Adipocyte (in vitro differentiated cells): ENCODE measurements at regions not wholly inside any gene's neighbourhood (a gene's known extent, or its start where the extent isn't known, plus 50 kb on each side); places are given as distances from the start of the nearest gene placed in this dataset.

ENCODE experiments used
- DNase-seq: peaks from one replicate; pipeline ENCODE4 v3.0.0-alpha.2; 2015; ENCODE audit warnings: low read depth
- H3K27me3 ChIP-seq: replicated peaks from 2 replicates; pipeline ENCODE4 v1.7.0; 2013; ENCODE audit warnings: mild to moderate bottlenecking, low read length, moderate library complexity; ENCODE audit not compliant: control insufficient read depth, insufficient read depth
- H3K36me3 ChIP-seq: 2 replicates; pipeline ENCODE4 v1.7.0; 2013; ENCODE audit warnings: low read length, mild to moderate bottlenecking, moderate library complexity; ENCODE audit not compliant: control insufficient read depth, insufficient read depth, severe bottlenecking
- H3K4me1 ChIP-seq: 2 replicates; pipeline ENCODE4 v1.7.0; 2013; ENCODE audit warnings: mild to moderate bottlenecking, low read length, moderate library complexity; ENCODE audit not compliant: control insufficient read depth, insufficient read depth
- H3K4me3 ChIP-seq: 2 replicates; pipeline ENCODE4 v1.7.0; 2013; ENCODE audit warnings: mild to moderate bottlenecking, low read length, moderate library complexity
- H3K9ac ChIP-seq: 2 replicates; pipeline ENCODE4 v1.7.0; 2013; ENCODE audit warnings: mild to moderate bottlenecking, low read length, moderate library complexity
- H3K9me3 ChIP-seq: 2 replicates; pipeline ENCODE4 v1.7.0; 2013; ENCODE audit warnings: mild to moderate bottlenecking, low read length, moderate library complexity; ENCODE audit not compliant: control insufficient read depth

DNA sequence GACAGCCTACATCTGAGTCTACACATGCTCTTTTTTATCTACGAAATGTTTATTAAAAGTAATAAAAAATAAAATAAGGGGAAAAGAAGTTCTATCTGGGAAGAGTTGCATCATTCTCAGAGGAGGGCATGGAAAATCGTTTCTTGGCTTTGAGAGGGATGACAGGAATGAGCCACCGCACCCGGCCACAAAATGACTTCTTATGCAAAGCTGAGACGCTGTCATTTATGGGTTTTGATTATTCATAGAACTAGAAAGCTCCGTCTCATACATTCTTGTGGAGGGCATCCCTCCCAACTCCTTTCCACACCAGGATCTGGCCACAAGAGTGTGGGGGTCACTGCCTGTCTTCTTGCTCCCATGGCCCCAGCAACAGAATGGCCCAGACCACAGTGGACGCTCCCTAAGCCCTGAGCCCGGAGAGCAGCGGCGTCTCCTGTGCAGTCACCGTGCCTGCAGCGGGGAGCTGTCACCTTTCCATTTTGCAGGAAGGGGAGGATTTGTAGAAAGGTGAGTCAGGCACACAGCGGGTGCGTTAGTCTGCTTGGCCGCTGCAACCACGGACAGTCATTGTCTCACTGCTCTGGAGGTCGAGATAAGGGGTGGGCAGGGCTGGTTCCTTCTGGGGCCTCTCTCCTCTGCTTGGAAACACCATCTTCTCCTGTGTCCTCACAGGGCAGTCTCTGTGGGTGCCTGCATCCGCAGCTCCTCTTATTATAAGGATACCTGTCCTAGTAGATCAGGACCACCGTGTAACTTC is 1388.7 kb downstream of the BRD1 start:
- no peak overlapping the region for H3K9ac ChIP-seq

GRCh38 chr22:48438096-48438495 is 1389.6 kb downstream of the BRD1 start:
- Histone ChIP-seq H3K36me3 (no peaks in the 10 kb centered on the region), H3K4me1 (no peaks in the 10 kb centered on the region), H3K27me3 (peaks cover 5% of the 10 kb centered on the region), H3K9me3 (no peaks in the 10 kb centered on the region), H3K9ac (no peak overlapping the region), H3K4me3 (no peak overlapping the region)
- no peak for DNase-seq

More for the DNA sequence above, 1388.7 kb downstream of the BRD1 start:
- no peaks in the 10 kb centered on the region for H3K36me3 ChIP-seq
- no peak overlapping the region for H3K4me3 ChIP-seq
- no peak for DNase-seq
- peaks cover 5% of the 10 kb centered on the region for H3K27me3 ChIP-seq
- H3K9me3 ChIP-seq, result no peaks in the 10 kb centered on the region
- no peaks in the 10 kb centered on the region for H3K4me1 ChIP-seq

- Histone ChIP-seq H3K4me1 (no peaks in the 10 kb centered on the region), H3K9ac (no peak overlapping the region), H3K4me3 (no peak overlapping the region), H3K27me3 (peaks cover 5% of the 10 kb centered on the region), H3K36me3 (no peaks in the 10 kb centered on the region), H3K9me3 (no peaks in the 10 kb centered on the region)
- DNase-seq, result no peak
Observed at GRCh38 chr22:48436201-48436931, 1391.3 kb downstream of the BRD1 start.

DNA sequence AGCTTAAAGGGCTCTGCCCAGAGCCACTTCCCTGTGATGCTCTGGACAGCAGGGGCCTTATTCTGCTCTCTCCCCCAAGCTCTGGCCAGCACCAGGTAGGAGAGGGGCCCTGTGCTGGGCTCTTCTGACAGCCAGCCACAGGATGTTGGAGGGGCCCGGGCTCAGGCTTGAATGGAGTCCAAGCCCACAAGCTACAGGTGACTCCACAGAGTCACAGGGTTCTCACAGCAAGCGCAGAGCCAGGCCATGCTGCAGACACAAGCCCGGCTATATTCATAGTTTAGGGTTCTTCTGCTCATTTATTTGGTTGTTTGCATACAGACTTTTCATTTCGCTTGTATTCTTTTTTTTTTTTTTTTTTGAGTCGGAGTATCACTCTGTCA is 1392.8 kb downstream of the BRD1 start:
- no peaks in the 10 kb centered on the region for H3K36me3 ChIP-seq
- no peaks in the 10 kb centered on the region for H3K9me3 ChIP-seq
- no peak for DNase-seq
- H3K4me1 ChIP-seq, result no peaks in the 10 kb centered on the region
- no peak overlapping the region for H3K9ac ChIP-seq
- peaks cover 5% of the 10 kb centered on the region for H3K27me3 ChIP-seq
- H3K4me3 ChIP-seq, result no peak overlapping the region

- H3K9ac ChIP-seq, result no peak overlapping the region
- no peak for DNase-seq
- peaks cover 5% of the 10 kb centered on the region for H3K27me3 ChIP-seq
- H3K9me3 ChIP-seq, result no peaks in the 10 kb centered on the region
- no peak overlapping the region for H3K4me3 ChIP-seq
- no peaks in the 10 kb centered on the region for H3K36me3 ChIP-seq
- H3K4me1 ChIP-seq, result no peaks in the 10 kb centered on the region
Observed at GRCh38 chr22:48434156-48434867, 1393.4 kb downstream of the BRD1 start.

- H3K36me3 ChIP-seq, result no peaks in the 10 kb centered on the region
- H3K9me3 ChIP-seq, result no peaks in the 10 kb centered on the region
- no peak for DNase-seq
- H3K9ac ChIP-seq, result no peak overlapping the region
- no peaks in the 10 kb centered on the region for H3K4me1 ChIP-seq
- H3K4me3 ChIP-seq, result no peak overlapping the region
- H3K27me3 ChIP-seq, result peaks cover 5% of the 10 kb centered on the region
Observed at GRCh38 chr22:48433647-48434046, 1394.0 kb downstream of the BRD1 start.

- Histone ChIP-seq H3K4me1 (no peaks in the 10 kb centered on the region), H3K36me3 (no peaks in the 10 kb centered on the region), H3K4me3 (no peak overlapping the region), H3K27me3 (peaks cover 5% of the 10 kb centered on the region), H3K9me3 (no peaks in the 10 kb centered on the region), H3K9ac (no peak overlapping the region)
- peak; percentile 0 for DNase-seq
Observed at GRCh38 chr22:48432781-48433518, 1394.7 kb downstream of the BRD1 start.

DNA sequence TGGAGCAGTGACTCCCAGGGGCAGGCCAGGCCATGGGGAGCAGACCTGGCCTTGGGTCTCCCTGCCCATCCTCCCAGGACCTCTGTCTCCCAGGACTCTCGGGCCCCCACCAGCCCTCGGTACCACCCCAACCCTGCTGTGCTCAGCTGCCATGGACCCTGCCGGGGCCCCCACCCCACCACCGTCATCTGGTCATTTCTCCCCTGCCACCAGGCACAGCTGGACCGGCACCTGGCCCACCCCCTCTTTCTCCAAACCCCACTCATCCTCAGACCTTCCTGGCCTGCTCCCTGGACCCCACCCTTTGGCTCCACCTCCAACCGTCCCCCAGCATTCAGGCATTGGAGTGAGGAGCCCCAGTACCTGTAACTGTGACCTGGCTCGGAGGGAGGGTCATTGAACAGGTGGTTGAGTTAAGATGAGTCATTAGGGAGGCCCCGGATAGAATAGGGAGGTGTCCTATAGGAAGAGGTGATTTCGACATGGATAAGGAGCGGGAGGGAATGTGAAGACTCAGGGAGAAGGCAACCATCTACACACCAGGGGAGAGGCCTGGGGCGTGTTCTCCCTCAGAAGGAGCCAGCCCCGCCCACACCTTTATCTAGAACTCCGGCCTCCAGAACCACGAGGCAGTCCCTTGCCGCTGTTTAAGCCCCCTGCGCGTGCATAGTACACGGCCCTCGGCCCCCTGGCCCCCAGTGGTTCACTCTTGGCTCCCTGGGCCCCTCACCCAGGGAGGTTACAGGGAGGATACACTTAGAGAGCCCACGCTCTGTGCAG is 1395.9 kb downstream of the BRD1 start:
- Histone ChIP-seq H3K9me3 (no peaks in the 10 kb centered on the region), H3K4me1 (no peaks in the 10 kb centered on the region), H3K36me3 (no peaks in the 10 kb centered on the region), H3K4me3 (no peak overlapping the region), H3K27me3 (no peaks in the 10 kb centered on the region), H3K9ac (no peak overlapping the region)
- DNase-seq, result no peak

GRCh38 chr22:48431014-48431413 is 1396.7 kb downstream of the BRD1 start:
- DNase-seq, result no peak
- H3K4me3 ChIP-seq, result no peak overlapping the region
- peaks cover 6% of the 10 kb centered on the region for H3K27me3 ChIP-seq
- H3K4me1 ChIP-seq, result no peaks in the 10 kb centered on the region
- no peaks in the 10 kb centered on the region for H3K9me3 ChIP-seq
- H3K36me3 ChIP-seq, result no peaks in the 10 kb centered on the region
- H3K9ac ChIP-seq, result no peak overlapping the region

DNA sequence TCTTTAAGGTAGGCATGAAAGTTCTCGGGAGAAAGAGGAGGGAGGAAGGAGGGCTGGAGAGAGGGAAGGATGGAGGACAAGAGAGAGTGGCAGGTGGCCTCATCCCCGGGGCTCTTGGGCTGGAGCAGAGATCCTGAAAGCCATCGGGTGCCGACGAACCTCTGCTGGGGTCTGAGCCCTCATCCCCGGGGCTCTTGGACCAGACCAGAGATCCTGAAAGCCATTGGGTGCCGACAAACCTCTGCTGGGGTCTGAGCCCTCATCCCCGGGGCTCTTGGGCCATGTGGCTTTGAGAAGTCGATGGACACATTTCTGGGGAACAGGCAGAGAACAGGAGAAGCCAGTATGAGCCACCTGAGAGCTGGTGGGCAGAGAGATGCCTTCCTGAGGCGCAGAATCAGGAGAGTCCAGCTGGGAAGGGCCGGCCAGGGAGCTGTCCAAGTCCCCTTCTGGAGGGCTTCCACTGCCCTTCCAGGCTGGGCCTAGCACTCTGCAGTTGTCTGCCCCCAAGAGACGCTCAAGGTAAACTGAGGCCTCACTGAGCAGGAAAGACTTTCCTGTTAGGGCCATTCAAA is 1398.1 kb downstream of the BRD1 start:
- Histone ChIP-seq H3K36me3 (no peaks in the 10 kb centered on the region), H3K9ac (no peak overlapping the region), H3K9me3 (no peaks in the 10 kb centered on the region), H3K27me3 (peaks cover 8% of the 10 kb centered on the region), H3K4me1 (peaks cover 4% of the 10 kb centered on the region), H3K4me3 (no peak overlapping the region)
- no peak for DNase-seq
